Uterus (tissue), 3 donors: ENCODE measurements at regions not wholly inside any gene's neighbourhood (a gene's known extent, or its start where the extent isn't known, plus 50 kb on each side); places are given as distances from the start of the nearest gene placed in this dataset.

Experiments
- DNase-seq, 2 donors: peaks; one replicate each; pipeline ENCODE4 v3.0.0-alpha.2; 2019 to 2020
- H3K27ac ChIP-seq, 2 donors: fragments of 200-600 bp; sonication (generic); 1 replicate in 1 of 2; 2 replicates in 1 of 2; pipeline ENCODE4 v1.5.1; 2016 to 2018
- H3K27me3 ChIP-seq, 2 donors: fragments of 200-600 bp; sonication (generic); one replicate each; pipeline ENCODE4 v1.5.1; 2018 to 2019; ENCODE audit warnings: control low read depth in 1 of 2
- H3K36me3 ChIP-seq, 2 donors: fragments of 200-600 bp; sonication (generic); one replicate each; pipeline ENCODE4 v1.5.1; 2019; ENCODE audit warnings: control low read depth in 1 of 2
- H3K4me1 ChIP-seq, 2 donors: fragments of 200-600 bp; sonication (generic); one replicate each; pipeline ENCODE4 v1.5.1; 2018 to 2019; ENCODE audit warnings: control low read depth in 1 of 2
- H3K4me3 ChIP-seq, 2 donors: fragments of 200-600 bp; sonication (generic); 1 replicate in 1 of 2; 2 replicates in 1 of 2; pipeline ENCODE4 v1.5.1; 2018 to 2019; ENCODE audit warnings: mild to moderate bottlenecking in 1 of 2
- H3K9me3 ChIP-seq, 2 donors: fragments of 200-600 bp; sonication (generic); one replicate each; pipeline ENCODE4 v1.5.1; 2019; ENCODE audit warnings: control low read depth in 1 of 2
- POLR2A ChIP-seq, 2 donors: fragments of 450-650 bp; IDR thresholded peaks; one replicate each; pipeline ENCODE4 v1.6.1; 2016; ENCODE audit warnings: antibody characterized with exemption in 2 of 2, mild to moderate bottlenecking in 1 of 2, moderate library complexity in 1 of 2
- intact Hi-C: fragments of 100-400 bp; cut with DNase I; formaldehyde crosslinking; loops from one replicate; pipeline ENCODE4 v1.15.1; 2023; ENCODE audit warnings: low total_unique reads
- TF ChIP-seq, protein P1 (sequence below), 4 experiments: fragments of 200-600 bp in 2 of 4; fragments of 450-650 bp in 2 of 4; sonication (generic) in 2 of 4; IDR thresholded peaks; one replicate each; pipeline ENCODE4 v1.5.1; 2016 to 2019; ENCODE audit warnings: antibody characterized with exemption in 4 of 4, mild to moderate bottlenecking in 2 of 4, moderate library complexity in 1 of 4
- donor health status: DM: yes; HTN: yes; CAD: no.

DNA sequence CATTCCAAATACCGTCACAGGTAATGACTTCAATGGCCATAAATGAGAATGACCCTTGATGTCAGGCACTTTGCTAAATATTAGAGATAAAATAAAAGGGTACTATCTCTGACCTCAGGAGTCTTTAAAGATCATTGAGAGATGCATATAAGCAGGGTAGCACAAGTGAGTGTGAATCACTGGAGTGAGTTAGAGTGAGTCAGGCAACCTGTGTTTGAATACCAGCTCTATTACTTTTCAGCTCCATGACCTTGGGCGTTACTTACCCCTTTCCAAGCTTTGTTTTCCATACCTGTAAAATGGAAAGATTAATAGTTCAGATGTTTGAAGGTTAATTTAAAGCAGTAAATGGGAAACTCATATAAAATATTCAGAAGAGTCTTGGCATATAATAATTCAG lies 1058.0 kb upstream of the ADGRL4 start:
- no peak for TF ChIP-seq POLR2A (IDR thresholded peaks at IDR 0.05)
- TF ChIP-seq, protein P1, sequence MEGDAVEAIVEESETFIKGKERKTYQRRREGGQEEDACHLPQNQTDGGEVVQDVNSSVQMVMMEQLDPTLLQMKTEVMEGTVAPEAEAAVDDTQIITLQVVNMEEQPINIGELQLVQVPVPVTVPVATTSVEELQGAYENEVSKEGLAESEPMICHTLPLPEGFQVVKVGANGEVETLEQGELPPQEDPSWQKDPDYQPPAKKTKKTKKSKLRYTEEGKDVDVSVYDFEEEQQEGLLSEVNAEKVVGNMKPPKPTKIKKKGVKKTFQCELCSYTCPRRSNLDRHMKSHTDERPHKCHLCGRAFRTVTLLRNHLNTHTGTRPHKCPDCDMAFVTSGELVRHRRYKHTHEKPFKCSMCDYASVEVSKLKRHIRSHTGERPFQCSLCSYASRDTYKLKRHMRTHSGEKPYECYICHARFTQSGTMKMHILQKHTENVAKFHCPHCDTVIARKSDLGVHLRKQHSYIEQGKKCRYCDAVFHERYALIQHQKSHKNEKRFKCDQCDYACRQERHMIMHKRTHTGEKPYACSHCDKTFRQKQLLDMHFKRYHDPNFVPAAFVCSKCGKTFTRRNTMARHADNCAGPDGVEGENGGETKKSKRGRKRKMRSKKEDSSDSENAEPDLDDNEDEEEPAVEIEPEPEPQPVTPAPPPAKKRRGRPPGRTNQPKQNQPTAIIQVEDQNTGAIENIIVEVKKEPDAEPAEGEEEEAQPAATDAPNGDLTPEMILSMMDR (IDR thresholded peaks at IDR 0.05): no peak
- Histone ChIP-seq H3K4me3 (no peak overlapping the region), H3K27ac (no peak overlapping the region), H3K9me3 (no peaks in the 10 kb centered on the region), H3K27me3 (no peaks in the 10 kb centered on the region), H3K4me1 (no peaks in the 10 kb centered on the region), H3K36me3 (no peaks in the 10 kb centered on the region)
- intact Hi-C loops: no loop called here
- DNase-seq: no peak

DNA sequence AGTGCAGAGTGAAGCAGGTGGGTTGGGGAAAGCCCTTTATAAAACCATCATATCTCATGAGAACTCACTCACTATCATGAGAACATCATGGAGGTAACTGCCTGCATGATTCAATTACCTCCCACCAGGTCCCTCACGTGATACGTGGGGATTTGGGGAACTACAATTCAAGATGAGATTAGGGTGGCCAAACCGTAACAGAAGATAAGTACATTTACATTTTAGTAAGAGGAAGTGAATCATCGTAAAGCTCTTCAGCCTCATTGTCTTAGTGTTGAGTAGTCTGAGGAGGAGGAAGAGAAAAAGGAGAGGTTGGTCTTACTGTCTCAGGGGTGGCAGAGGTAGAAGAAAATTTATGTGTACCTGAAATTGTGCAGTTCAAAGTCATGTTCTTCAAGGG lies 1053.4 kb upstream of the ADGRL4 start:
- H3K4me1 ChIP-seq: no peaks in the 10 kb centered on the region
- H3K27me3 ChIP-seq: no peaks in the 10 kb centered on the region
- no peak overlapping the region for H3K4me3 ChIP-seq
- no peaks in the 10 kb centered on the region for H3K9me3 ChIP-seq
- intact Hi-C loops: no loop called here
- no peak for TF ChIP-seq POLR2A (IDR thresholded peaks at IDR 0.05)
- TF ChIP-seq, protein P1 (IDR thresholded peaks at IDR 0.05): no peak
- H3K36me3 ChIP-seq: no peaks in the 10 kb centered on the region
- no peak for DNase-seq
- H3K27ac ChIP-seq: no peak overlapping the region

DNA sequence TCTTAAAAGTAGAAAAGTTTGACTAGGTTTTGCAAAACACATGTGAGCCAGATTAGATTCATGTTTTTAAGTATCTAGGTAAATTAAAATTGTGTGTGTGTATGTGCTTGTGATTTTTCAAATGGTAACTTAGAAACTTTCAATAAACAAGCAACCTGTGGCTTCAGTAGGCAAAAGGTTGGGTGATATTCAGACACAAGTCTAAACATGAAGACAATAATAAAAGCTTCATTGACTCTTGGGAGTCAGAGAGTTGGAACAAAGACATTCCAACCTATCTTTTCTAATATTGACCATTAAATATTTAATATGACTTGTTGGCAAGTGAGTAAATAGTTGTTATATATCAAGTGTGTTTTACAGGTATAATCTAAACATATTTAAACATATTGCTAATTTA lies 1049.6 kb upstream of the ADGRL4 start:
- Histone ChIP-seq H3K9me3 (no peaks in the 10 kb centered on the region), H3K27me3 (no peaks in the 10 kb centered on the region), H3K36me3 (no peaks in the 10 kb centered on the region), H3K4me3 (no peak overlapping the region), H3K27ac (no peak overlapping the region), H3K4me1 (no peaks in the 10 kb centered on the region)
- DNase-seq: no peak
- TF ChIP-seq, protein P1 (IDR thresholded peaks at IDR 0.05): no peak
- TF ChIP-seq POLR2A (IDR thresholded peaks at IDR 0.05): no peak
- intact Hi-C loops: no loop called here

DNA sequence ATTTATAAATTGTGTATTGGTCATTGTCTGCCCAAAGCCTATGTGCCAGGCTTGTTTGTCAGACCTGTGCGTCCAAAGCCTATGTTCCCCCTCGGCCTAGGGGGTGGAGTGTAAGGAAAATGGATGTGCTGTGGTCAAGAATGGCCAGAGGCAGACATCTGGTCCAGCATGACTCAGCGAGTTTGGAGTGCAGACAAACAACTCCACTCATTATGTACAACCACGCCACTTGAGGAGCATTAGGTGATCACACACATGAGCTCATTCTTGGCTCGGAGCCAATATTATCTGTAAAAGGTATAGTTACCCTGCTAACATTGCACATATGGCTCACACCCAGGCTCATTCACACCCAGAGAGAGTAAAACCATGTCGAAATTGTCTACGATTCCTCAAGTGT lies 1047.6 kb upstream of the ADGRL4 start:
- Histone ChIP-seq H3K27ac (no peak overlapping the region), H3K4me1 (no peaks in the 10 kb centered on the region), H3K9me3 (no peaks in the 10 kb centered on the region), H3K36me3 (no peaks in the 10 kb centered on the region), H3K4me3 (no peak overlapping the region), H3K27me3 (no peaks in the 10 kb centered on the region)
- TF ChIP-seq, protein P1 (IDR thresholded peaks at IDR 0.05): no peak
- no peak for TF ChIP-seq POLR2A (IDR thresholded peaks at IDR 0.05)
- DNase-seq: no peak
- intact Hi-C loops: no loop called here

DNA sequence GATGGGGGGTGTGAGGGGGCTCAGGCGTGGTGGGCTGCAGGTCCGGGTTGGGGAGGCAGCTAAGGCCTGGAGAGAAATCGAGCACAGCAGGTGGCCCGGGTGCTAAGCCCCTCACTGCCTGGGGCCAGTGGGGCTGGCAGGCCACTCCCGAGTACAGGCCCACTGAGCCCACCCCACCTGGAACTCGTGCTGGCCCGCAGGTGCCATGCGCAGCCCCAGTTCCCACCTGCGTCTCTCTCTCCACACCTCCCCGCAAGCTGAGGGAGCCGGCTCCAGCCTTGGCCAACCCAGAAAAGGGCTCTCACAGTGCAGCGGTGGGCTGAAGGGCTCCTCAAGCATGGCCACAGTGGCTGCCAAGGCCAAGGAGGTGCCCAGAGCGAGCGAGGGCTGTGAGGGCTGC lies 1047.1 kb upstream of the ADGRL4 start:
- TF ChIP-seq POLR2A (IDR thresholded peaks at IDR 0.05): no peak
- no peaks in the 10 kb centered on the region for H3K9me3 ChIP-seq
- H3K27ac ChIP-seq: no peak overlapping the region
- intact Hi-C loops: no loop called here
- H3K27me3 ChIP-seq: no peaks in the 10 kb centered on the region
- no peaks in the 10 kb centered on the region for H3K36me3 ChIP-seq
- no peaks in the 10 kb centered on the region for H3K4me1 ChIP-seq
- DNase-seq: no peak
- no peak overlapping the region for H3K4me3 ChIP-seq

DNA sequence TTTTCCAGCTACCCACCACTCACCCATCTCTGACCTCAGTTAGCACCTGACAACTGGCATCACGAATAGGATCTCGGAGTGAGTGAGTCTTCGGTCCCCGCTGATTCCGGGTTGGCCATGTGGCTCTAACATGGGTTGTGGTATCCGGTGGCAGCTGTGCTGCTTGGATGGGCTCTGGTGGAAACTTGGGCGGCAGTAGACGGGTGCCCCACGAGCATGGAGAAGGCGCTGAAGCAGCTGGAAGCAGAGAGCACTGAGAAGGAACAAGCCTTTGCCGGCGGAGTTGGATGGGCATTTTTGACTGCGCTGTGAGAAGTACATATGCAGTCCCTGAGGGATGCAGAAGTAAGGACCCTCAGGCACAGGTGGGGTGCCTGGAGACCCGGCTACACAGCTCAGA lies 1044.0 kb upstream of the ADGRL4 start:
- no peak for TF ChIP-seq POLR2A (IDR thresholded peaks at IDR 0.05)
- TF ChIP-seq, protein P1 (IDR thresholded peaks at IDR 0.05): no peak
- H3K36me3 ChIP-seq: no peaks in the 10 kb centered on the region
- DNase-seq: no peak
- intact Hi-C loops: no loop called here
- no peak overlapping the region for H3K4me3 ChIP-seq
- no peaks in the 10 kb centered on the region for H3K27me3 ChIP-seq
- no peaks in the 10 kb centered on the region for H3K9me3 ChIP-seq
- H3K27ac ChIP-seq: no peak overlapping the region
- H3K4me1 ChIP-seq: no peaks in the 10 kb centered on the region
